HCT116 (cell line): ENCODE measurements at regions not wholly inside any gene's neighbourhood (a gene's known extent, or its start where the extent isn't known, plus 50 kb on each side); places are given as distances from the start of the nearest gene placed in this dataset.

Experiments
- ATAC-seq: fragments of 200-7000 bp; cut with Tn5 transposase; 2 replicates; pipeline ENCODE4 v1.9.1; 2020; ENCODE audit warnings: mild to moderate bottlenecking, moderate library complexity
- BruUV-seq: library from RNA; stranded (reverse); fragments of 400-500 nt; replicated peaks from 2 replicates; lab custom pipeline; 2021; lab: Mats Ljungman, UMichigan
- CTCF ChIA-PET: fragments of 300-600 bp; sonication (Branson Sonifier 250); formaldehyde crosslinking; loops from one replicate; lab custom pipeline; 2021; ENCODE audit warnings: antibody characterized with exemption; lab: Charles Lee
- POLR2A ChIA-PET: fragments of 300-600, 350-600 bp; sonication (Branson Sonifier 250); formaldehyde crosslinking; loops from one replicate; lab custom pipeline; 2021; ENCODE audit warnings: antibody characterized with exemption; lab: Charles Lee
- RAD21 ChIA-PET, 2 experiments: fragments of 300-600 bp; sonication (Branson Sonifier 250); formaldehyde crosslinking; loops; one replicate each; lab custom pipeline; 2023; ENCODE audit warnings: low total read pairs in 2 of 2; ENCODE audit not compliant: uncharacterized antibody in 2 of 2, unreplicated experiment in 2 of 2, low non-redundant PET in 1 of 2; lab: Charles Lee
- DNase-seq: peaks from one replicate; pipeline ENCODE4 v3.0.0-alpha.2; 2010; ENCODE audit warnings: low read depth, low spot score
- H2AFZ ChIP-seq: fragments of 200-600 bp; shearing (Covaris generic), sonication (generic); 2 replicates; pipeline ENCODE4 v1.6.1; 2017; ENCODE audit warnings: low read depth, mixed run types, mixed read lengths, antibody characterized with exemption, low read length; ENCODE audit not compliant: poor library complexity, severe bottlenecking
- H3K27ac ChIP-seq: 2 replicates; pipeline ENCODE4 v1.5.1; 2012; ENCODE audit warnings: low read depth, low read length
- H3K27me3 ChIP-seq: fragments of 200-600 bp; sonication (generic); 2 replicates; pipeline ENCODE4 v1.6.1; 2016; ENCODE audit warnings: mixed run types, low read length, mixed read lengths; ENCODE audit not compliant: insufficient read depth
- H3K36me3 ChIP-seq, 2 experiments: fragments of 200-500 bp in 1 of 2; fragments of 200-600 bp in 1 of 2; sonication (Bioruptor generic) in 1 of 2; sonication (generic) in 1 of 2; 2 replicates each; pipeline versions ENCODE4 v1.5.1 to v1.6.1; 2014 to 2016; ENCODE audit warnings: low read length in 2 of 2, inconsistent platforms in 1 of 2, mixed read lengths in 1 of 2, mixed run types in 1 of 2; ENCODE audit not compliant: insufficient read depth in 2 of 2, control insufficient read depth in 1 of 2
- H3K4me1 ChIP-seq, 2 experiments: fragments of 200-600 bp in 1 of 2; sonication (generic) in 1 of 2; 2 replicates each; pipeline versions ENCODE4 v1.5.1 to v1.6.1; 2012 to 2017; ENCODE audit warnings: low read length in 2 of 2, inconsistent platforms in 1 of 2, mild to moderate bottlenecking in 1 of 2, mixed read lengths in 1 of 2, mixed run types in 1 of 2, moderate library complexity in 1 of 2; ENCODE audit not compliant: insufficient read depth in 2 of 2, control insufficient read depth in 1 of 2
- H3K4me2 ChIP-seq: fragments of 200-600 bp; sonication (generic); 2 replicates; pipeline ENCODE4 v1.6.1; 2017; ENCODE audit warnings: mixed run types, low read length, mixed read lengths
- H3K4me3 ChIP-seq, 2 experiments: fragments of 200-600 bp in 1 of 2; sonication (generic) in 1 of 2; replicated peaks in 1 of 2; 2 replicates each; pipeline ENCODE4 v1.5.1; 2011 to 2016; ENCODE audit warnings: low read length in 2 of 2, control low read depth in 1 of 2, low read depth in 1 of 2, mild to moderate bottlenecking in 1 of 2, mixed read lengths in 1 of 2, mixed run types in 1 of 2
- H3K79me2 ChIP-seq: fragments of 200-600 bp; sonication (generic); 2 replicates; pipeline ENCODE4 v1.6.1; 2017; ENCODE audit warnings: mild to moderate bottlenecking, mixed run types, low read length, moderate library complexity, mixed read lengths; ENCODE audit not compliant: insufficient read depth
- H3K9ac ChIP-seq: fragments of 200-600 bp; sonication (generic); 2 replicates; pipeline ENCODE4 v1.6.1; 2016; ENCODE audit warnings: low read length, mixed read lengths
- H3K9me2 ChIP-seq: fragments of 200-600 bp; sonication (generic), shearing (Covaris generic); 2 replicates; pipeline ENCODE4 v1.6.1; 2017; ENCODE audit warnings: mixed run types, mild to moderate bottlenecking, moderate library complexity; ENCODE audit not compliant: insufficient read depth
- H3K9me3 ChIP-seq, 2 experiments: fragments of 200-500 bp in 1 of 2; fragments of 200-600 bp in 1 of 2; sonication (Bioruptor generic) in 1 of 2; sonication (generic) in 1 of 2; 2 replicates each; pipeline ENCODE4 v1.6.1; 2014 to 2017; ENCODE audit warnings: low read length in 2 of 2, mixed read lengths in 2 of 2, inconsistent platforms in 1 of 2, low read depth in 1 of 2, mild to moderate bottlenecking in 1 of 2, mixed run types in 1 of 2, moderate library complexity in 1 of 2; ENCODE audit not compliant: control insufficient read depth in 1 of 2, insufficient read depth in 1 of 2
- H4K20me1 ChIP-seq: fragments of 200-600 bp; sonication (generic), shearing (Covaris generic); 2 replicates; pipeline ENCODE4 v1.6.1; 2017; ENCODE audit warnings: mixed run types, mild to moderate bottlenecking, moderate library complexity; ENCODE audit not compliant: insufficient read depth
- ATF3 ChIP-seq: IDR thresholded peaks from 2 replicates; pipeline ENCODE4 v1.6.1; 2012
- CBX3 ChIP-seq: IDR thresholded peaks from 2 replicates; pipeline ENCODE4 v1.6.1; 2012; ENCODE audit warnings: low read depth
- CTCF ChIP-seq, 3 experiments: fragments of 200-600 bp in 1 of 3; sonication (generic) in 1 of 3; IDR thresholded peaks in 2 of 3; conservative IDR thresholded peaks in 1 of 3; 2 replicates each; pipeline ENCODE4 v1.5.1; 2012 to 2017; ENCODE audit warnings: low read depth in 2 of 3, low read length in 2 of 3, antibody characterized with exemption in 1 of 3, borderline replicate concordance in 1 of 3, control low read depth in 1 of 3, mild to moderate bottlenecking in 1 of 3, mixed read lengths in 1 of 3, mixed run types in 1 of 3, moderate library complexity in 1 of 3; ENCODE audit not compliant: insufficient read depth in 1 of 3
- EGR1 ChIP-seq: IDR thresholded peaks from 2 replicates; pipeline ENCODE4 v1.6.1; 2012; ENCODE audit warnings: low read depth
- ELF1 ChIP-seq: IDR thresholded peaks from 2 replicates; pipeline ENCODE4 v1.6.1; 2012; ENCODE audit warnings: low read depth, borderline replicate concordance
- EZH2 ChIP-seq: fragments of 200-600 bp; sonication (generic); IDR thresholded peaks from 2 replicates; pipeline ENCODE4 v1.6.1; 2017; ENCODE audit warnings: antibody characterized with exemption, mixed run types
- MAX ChIP-seq: IDR thresholded peaks from 2 replicates; pipeline ENCODE4 v1.6.1; 2012
- POLR2A ChIP-seq: IDR thresholded peaks from 2 replicates; pipeline ENCODE4 v1.7.0; 2011; ENCODE audit warnings: borderline replicate concordance; ENCODE audit not compliant: insufficient read depth, insufficient read length; ENCODE audit errors: extremely low read depth
- RAD21 ChIP-seq: IDR thresholded peaks from 2 replicates; pipeline ENCODE4 v1.6.1; 2012; ENCODE audit warnings: low read depth, mild to moderate bottlenecking
- REST ChIP-seq: IDR thresholded peaks from 2 replicates; pipeline ENCODE4 v1.6.1; 2012; ENCODE audit warnings: low read depth
- SIN3A ChIP-seq: IDR thresholded peaks from 2 replicates; pipeline ENCODE4 v1.6.1; 2012; ENCODE audit warnings: low read depth
- SP1 ChIP-seq: IDR thresholded peaks from 2 replicates; pipeline ENCODE4 v1.6.1; 2012; ENCODE audit warnings: low read depth
- ZFX ChIP-seq: fragments of 450-650 bp; IDR thresholded peaks from 2 replicates; pipeline ENCODE4 v1.6.1; 2017
- intact Hi-C: fragments of 100-400 bp; cut with micrococcal nuclease; formaldehyde crosslinking; loops from 2 replicates; pipeline ENCODE4 v1.10.0; 2022

GRCh38 chr14:98368916-98369315 lies 903.1 kb downstream of the BCL11B start:
- peaks cover 3% of the 10 kb centered on the region in 2 experiments; a peak in 2 of 4 replicates for H3K9me3 ChIP-seq
- no peaks in the 10 kb centered on the region for H3K27me3 ChIP-seq
- no peak overlapping the region for H3K4me3 ChIP-seq
- H3K79me2 ChIP-seq, result no peaks in the 10 kb centered on the region
- ATAC-seq (no peak), DNase-seq (no peak)
- no peaks in the 10 kb centered on the region for H3K9me2 ChIP-seq
- TF ChIP-seq SIN3A (no peak), ELF1 (no peak), ZFX (no peak), ATF3 (no peak), EGR1 (no peak), MAX (no peak), REST (no peak), RAD21 (no peak), CTCF (IDR thresholded peaks at IDR 0.05 in 2 of 3, conservative IDR thresholded peaks at IDR 0.05 in 1 of 3; ENCODE audit: borderline replicate concordance in 1 of 3, insufficient read depth in 1 of 3, low read depth in 2 of 3, low read length in 2 of 3) (no peak), SP1 (no peak), EZH2 (no peak), POLR2A (no peak), CBX3 (no peak)
- no peak overlapping the region for H3K27ac ChIP-seq
- ChIA-PET POLR2A (no interaction called here), CTCF (no interaction called here), RAD21 (no interaction called here)
- H2AFZ ChIP-seq, result no peak overlapping the region
- intact Hi-C loops, result no loop called here
- no peak overlapping the region for H3K9ac ChIP-seq
- no peaks in the 10 kb centered on the region for H3K4me1 ChIP-seq
- H3K4me2 ChIP-seq, result no peak overlapping the region
- H4K20me1 ChIP-seq, result no peaks in the 10 kb centered on the region
- no peaks in the 10 kb centered on the region for H3K36me3 ChIP-seq
- no TSS peak for BruUV-seq
